ENCODE measurements at regions not wholly inside any gene's neighbourhood (a gene's known extent, or its start where the extent isn't known, plus 50 kb on each side); places are given as distances from the start of the nearest gene placed in this dataset.

DNA sequence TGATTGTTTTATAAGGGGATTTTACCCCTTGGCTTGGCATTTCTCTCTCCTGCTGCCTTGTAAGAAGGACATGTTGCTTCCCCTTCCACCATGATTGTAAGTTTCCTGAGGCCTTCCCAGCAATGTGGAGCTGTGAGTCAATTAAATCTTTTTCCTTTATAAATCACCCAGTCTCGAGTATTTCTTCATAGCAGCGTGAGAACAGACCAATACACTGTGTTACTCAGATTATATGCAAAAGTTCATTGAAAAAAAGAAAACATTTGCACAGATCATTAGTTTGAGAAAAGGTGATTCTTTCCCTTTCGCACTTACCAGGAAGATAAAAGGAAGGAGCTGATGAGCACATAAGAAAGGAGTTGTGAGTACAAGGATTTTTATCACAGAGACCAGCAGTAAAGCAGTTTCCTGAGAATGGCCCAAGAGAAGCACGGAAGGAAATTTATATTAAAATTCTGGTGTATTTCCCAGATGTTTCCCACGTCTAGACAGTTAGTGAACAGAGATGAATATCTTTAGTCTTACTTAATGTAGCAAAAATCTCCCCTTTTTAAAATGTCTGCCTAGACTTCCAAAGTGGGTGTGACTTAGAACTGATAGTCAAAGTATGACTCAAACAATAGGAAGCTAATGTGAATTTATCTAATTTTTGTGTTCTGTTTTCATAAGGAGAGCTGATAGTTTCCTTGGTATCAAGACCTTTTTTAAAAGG, 431.8 kb upstream of the SGCG start:
- TF ChIP-seq, protein P1, sequence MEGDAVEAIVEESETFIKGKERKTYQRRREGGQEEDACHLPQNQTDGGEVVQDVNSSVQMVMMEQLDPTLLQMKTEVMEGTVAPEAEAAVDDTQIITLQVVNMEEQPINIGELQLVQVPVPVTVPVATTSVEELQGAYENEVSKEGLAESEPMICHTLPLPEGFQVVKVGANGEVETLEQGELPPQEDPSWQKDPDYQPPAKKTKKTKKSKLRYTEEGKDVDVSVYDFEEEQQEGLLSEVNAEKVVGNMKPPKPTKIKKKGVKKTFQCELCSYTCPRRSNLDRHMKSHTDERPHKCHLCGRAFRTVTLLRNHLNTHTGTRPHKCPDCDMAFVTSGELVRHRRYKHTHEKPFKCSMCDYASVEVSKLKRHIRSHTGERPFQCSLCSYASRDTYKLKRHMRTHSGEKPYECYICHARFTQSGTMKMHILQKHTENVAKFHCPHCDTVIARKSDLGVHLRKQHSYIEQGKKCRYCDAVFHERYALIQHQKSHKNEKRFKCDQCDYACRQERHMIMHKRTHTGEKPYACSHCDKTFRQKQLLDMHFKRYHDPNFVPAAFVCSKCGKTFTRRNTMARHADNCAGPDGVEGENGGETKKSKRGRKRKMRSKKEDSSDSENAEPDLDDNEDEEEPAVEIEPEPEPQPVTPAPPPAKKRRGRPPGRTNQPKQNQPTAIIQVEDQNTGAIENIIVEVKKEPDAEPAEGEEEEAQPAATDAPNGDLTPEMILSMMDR (conservative IDR thresholded peaks at IDR 0.05) = no peak
- TF ChIP-seq EZH2 (IDR thresholded peaks at IDR 0.05; ENCODE audit: low read depth) = no peak
